GM12892 (cell line): ENCODE measurements at regions not wholly inside any gene's neighbourhood (a gene's known extent, or its start where the extent isn't known, plus 50 kb on each side); places are given as distances from the start of the nearest gene placed in this dataset.

ENCODE experiments used
- POLR2A ChIP-seq: IDR thresholded peaks from 2 replicates; pipeline ENCODE4 v1.6.1; 2011; ENCODE audit warnings: low read depth, low read length, control low read depth
- POLR2AphosphoS5 ChIP-seq: IDR thresholded peaks from 2 replicates; pipeline ENCODE4 v1.6.1; 2011; ENCODE audit warnings: low read depth, low read length, control low read depth
- TAF1 ChIP-seq: IDR thresholded peaks from 2 replicates; pipeline ENCODE4 v1.6.1; 2011; ENCODE audit warnings: low read depth, mild to moderate bottlenecking, control low read depth, low read length, borderline replicate concordance

GRCh38 chr7:49261928-49262327, 337.6 kb downstream of the CDC14C start:
- TF ChIP-seq POLR2A (no peak), TAF1 (no peak), POLR2AphosphoS5 (no peak)
